Fibroblast of skin of scalp (primary cell): ENCODE measurements at regions not wholly inside any gene's neighbourhood (a gene's known extent, or its start where the extent isn't known, plus 50 kb on each side); places are given as distances from the start of the nearest gene placed in this dataset.
"Not testable (repeated sequence)": the region's sequence is repeated elsewhere in the genome, so short reads cannot be mapped to it uniquely, and the experiment has no call there.

Experiments used
- DNase-seq: peaks from one replicate; pipeline ENCODE4 v3.0.0-alpha.2; 2013

DNA sequence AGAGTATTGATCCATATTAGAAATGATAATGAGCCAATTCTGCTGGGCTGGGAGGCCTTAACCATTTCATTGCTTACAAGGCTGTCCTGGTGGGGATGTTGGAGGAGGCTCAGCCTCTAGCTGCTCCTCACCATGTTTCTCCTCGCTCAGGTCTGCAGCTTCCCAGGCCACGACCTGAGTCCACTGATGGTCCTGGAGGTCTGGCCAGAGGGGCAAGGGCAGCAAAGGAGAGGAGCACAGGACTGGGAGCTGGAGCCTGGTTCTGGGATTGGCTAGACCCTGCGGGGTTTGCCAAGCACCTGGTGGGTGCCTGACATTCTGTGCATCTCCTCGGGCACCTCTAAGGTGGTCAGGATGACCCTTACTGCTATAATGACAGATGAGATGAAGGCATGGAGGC lies 92.6 kb downstream of the KIF26A start:
- DNase-seq = no peak

DNA sequence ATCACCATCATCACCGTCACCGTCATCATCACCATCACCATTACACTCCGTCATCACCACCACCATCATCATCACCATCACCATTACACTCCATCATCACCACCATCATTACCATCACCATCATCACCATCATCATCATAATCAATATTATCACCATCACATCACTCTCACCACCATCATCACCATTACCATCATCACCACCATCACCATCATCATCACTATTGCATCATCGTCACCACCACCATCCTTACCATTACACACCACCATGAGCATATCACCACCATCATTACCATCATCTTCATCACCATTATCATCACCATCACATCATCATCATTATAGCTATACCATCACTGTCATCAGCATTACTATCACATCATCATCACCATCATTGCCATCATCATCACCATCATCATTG lies 93.7 kb downstream of the KIF26A start:
- DNase-seq = no peak

DNA sequence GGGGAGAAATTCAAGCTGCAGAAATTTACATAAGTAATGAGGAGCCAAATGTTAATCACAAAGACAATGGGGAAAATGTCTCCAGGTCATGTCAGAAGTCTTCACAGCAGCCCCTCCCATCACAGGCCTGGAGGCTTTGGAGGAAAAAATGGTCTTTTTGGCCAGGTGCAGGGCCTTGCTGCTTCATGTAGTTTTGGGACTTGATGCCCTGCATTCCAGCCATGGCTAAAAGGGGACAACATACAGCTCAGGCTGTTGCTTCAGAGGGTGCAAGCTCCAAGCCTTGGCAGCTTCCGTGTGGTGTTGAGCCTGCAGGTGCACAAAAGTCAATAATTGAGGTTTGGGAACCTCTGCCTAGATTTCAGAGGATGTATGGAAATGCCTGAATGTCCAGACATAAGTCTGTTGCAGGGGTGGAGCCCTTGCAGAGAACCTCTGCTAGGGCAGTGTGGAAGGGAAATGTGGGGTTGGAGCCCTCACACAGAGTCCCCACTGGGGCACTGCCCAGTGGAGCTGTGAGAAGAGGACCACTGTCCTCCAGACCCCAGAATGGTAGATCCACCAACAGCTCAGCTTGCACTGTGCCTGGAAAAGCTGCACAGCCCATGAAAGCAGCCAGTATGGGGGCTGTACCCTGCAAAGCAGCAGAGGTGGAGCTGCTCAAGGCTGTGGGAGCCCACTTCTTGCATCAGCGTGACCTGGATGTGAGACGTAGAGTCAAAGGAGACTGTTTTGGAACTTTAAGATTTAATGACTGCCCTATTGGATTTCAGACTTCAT lies 95.8 kb downstream of the KIF26A start:
- not testable (repeated sequence) for DNase-seq

- no peak for DNase-seq
These were observed 97.3 kb downstream of the KIF26A start for GRCh38 chr14:104235686-104236085.

DNA sequence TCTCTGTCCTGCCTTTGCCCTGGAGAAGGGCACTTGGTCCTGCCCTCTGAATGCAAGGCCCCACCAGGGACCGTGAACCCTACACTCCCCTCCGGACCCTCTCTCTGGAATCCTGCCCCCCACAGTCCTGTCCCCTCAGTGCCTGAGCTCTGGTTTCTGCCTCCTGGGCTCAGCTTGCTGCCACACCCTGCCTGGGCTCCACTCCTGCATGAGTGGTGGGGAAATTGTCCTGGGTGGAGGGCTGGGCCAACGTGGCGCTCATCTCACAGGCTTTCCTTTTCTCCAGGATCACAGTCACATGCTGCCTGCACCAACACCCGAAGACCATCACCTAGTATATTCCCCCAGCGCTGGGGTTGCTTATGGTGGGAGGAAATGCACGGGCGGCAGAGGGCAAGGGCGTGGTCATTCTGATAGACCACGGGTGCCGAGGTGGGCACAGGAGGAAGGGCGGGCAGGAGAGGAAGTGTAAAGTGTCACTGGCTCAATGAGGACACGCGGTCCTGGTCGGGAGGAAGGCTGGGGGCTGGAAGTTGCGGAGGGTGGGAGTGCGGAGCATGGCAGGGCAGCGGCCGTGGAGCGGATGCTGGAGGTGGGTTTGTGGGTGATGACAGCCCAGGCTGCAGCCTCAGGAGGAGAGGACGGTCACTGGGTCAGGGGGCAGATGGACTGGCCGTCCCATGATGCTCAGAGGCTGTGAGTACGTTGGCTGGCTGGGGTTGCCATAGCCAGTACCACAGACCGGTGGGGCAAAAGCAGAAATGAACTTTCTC lies 99.5 kb downstream of the KIF26A start:
- no peak for DNase-seq

DNA sequence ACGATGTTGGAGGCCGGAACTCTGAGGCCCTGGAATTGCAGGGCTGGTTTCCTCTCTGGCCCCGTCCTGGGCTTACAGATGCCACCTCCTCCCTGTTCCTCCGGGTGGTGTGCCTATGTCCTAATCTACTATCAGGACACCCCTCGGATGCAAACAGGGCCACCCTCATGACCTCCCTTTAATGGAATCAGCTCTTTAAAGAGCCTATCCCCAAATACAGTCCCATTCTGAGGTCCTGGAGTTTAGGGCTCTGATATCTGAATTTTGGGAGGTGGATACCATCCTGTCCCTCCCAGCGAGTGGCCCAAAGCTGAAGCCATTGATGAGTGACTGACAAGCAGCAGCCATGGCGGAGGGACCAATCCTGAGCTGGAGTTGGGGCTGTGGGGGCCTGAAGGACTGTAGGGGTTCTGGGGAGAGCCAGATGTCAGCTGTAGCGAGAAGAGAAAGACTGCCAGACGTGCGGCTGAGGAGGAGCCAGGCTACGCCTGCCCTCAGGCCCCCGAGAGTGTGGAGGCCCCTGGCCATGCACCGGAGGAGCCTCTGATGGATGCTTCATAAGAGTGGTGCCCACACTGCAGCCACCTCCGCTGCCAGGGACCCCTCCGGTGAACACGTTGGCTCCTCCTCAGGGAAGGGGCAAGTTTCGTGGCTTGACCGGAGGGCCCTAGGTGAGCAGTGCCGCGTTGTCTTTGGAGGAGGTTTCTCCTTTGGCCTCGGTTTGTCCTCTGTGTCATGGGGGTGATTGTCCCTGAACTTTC lies 100.2 kb downstream of the KIF26A start:
- no peak for DNase-seq

DNA sequence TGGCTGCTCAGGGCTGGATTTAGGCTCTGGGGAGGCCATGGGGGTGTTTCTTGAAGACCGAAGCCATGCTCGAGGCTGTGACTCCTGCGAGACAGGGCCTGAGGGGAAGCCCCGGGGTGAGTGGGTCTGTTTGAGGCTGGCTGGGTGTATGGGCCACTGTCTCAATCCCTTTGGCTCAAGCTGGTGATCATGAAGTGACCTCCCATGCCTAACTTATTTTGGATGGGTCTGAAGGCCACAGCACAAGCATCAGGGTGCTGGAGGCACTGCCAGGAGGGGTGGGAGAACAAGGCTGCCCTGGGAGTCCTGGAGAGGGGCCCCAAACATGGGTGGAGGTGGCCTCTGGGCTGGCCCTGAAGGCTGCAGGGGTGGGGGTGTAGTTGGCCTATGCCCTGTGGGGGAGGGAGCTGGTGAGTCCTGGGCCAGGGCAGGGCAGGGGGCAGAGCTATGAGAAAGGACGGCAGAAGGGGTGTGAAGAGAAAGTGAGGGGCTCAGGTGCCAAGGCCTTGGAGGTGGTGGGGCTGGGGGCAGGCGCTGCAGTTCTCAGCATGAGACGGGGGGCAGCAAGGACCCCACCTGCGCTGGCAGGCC lies 100.9 kb downstream of the KIF26A start:
- DNase-seq = no peak

DNA sequence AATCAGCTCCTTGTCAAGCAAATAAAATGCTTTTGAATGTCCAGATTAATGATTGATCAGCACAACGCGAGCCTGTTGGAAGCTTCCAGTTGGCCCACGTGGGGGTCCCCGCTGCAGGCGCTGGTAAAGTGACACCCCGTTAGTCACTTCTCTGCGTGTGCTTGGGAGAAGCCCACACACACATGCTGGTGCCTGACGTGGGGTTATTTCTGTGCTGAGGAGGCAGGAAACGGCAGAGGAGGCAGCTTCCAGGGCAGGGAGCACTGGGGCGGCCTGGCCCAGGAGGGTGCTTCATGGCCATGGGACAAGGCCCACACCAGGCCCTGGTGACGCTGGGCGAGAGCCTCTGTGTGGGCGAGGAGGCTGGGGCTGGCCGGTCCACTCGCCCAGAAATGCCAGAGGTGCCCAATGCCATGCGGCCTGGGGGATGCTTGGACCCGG lies 101.5 kb downstream of the KIF26A start:
- no peak for DNase-seq

DNA sequence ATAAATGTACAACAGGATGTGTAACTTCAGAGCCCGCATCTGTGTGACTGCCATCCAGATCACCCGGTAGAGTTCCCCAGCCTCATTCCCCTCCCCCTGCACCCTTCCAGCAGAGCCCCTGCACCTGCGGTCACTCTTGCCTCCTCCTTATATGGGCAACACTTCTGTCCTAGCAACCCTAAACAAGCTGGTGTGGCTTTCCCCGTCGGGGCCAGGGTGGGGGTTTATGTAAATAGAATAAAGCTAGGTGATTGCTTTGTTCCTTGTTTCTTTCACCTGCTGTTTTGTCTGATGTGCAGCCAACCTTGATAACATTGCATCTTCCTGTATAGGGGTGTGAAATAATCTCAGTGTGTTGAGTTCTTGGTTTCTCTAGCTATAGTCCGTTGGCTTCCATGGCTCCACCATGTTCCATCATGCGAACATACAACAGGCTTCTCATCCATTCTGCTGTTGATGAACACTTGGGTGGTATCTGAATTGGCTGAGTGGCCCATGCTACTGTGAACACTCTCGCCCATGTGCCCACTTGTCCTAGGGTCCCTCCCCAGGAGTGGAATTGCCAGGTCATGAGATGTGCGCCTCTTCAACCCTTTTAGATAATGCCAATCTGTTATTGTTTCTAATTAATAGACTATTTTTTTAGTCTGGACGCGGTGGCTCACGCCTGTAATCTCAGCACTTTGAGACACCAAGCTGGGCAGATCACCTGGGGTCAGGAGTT lies 102.2 kb downstream of the KIF26A start:
- DNase-seq = no peak

GRCh38 chr14:104243200-104243599 lies 104.8 kb downstream of the KIF26A start:
- DNase-seq = no peak

DNA sequence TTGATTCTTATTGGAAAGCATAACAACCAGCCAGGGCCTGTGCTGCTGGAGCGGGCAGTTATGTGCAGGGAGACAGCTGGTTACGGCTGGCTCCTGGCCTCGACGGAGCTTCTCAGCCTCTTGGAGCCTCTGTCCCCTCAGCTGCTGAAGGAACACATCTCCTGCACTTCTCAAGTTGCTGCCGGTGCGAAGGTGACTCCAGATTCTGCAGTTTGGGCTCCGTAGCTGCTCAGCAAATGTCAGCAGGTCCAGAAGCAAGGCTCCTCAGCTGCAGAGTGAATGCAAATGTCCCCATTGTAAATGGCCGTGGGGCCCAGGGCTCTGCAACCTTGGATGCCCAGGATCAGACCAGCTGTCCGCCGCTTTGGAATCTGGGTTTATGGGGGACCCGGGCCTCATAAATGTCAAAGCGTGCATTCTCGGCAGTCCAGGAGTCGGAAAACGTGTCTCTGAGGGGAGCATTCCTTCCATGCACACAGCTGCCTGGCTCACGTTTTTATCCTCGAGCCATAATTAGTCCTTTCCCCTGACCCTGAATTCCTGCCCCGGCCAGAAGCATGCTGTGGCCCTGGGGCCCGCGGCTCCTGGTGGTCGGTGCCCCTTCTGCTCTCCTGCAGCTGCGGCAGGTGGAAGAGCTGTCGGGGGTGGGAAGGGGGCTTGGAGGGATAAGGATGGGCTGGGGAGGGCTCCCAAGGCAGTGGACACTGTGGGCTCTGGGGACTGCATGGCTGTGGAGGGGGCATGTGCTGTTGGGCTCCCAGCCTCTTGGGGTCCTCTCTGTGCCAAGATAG lies 106.0 kb downstream of the KIF26A start:
- DNase-seq = no peak

DNA sequence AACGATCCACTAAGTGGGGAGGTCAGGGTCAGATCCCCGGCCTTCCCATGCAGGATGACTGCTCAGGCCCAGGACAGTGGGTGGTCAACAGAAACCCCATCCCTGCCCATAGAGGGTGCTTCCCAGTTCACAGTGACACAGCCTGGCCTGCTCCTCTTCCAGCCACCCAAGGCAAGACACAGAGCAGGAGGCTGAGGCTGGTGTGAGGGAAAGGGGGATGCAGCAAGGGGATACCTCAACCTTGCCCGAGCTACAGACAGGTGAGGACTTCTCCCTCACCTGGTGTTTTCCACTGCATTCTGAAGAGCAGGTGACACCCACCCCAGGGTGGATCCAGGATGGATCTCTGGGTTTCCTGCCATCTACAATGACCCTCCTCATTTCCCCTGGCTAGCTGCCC lies 106.7 kb downstream of the KIF26A start:
- no peak for DNase-seq

GRCh38 chr14:104245723-104246122 lies 107.3 kb downstream of the KIF26A start:
- DNase-seq = no peak

GRCh38 chr14:104246401-104247335 lies 108.3 kb downstream of the KIF26A start:
- DNase-seq = no peak

GRCh38 chr14:104247336-104248202 lies 109.2 kb downstream of the KIF26A start:
- DNase-seq = no peak

DNA sequence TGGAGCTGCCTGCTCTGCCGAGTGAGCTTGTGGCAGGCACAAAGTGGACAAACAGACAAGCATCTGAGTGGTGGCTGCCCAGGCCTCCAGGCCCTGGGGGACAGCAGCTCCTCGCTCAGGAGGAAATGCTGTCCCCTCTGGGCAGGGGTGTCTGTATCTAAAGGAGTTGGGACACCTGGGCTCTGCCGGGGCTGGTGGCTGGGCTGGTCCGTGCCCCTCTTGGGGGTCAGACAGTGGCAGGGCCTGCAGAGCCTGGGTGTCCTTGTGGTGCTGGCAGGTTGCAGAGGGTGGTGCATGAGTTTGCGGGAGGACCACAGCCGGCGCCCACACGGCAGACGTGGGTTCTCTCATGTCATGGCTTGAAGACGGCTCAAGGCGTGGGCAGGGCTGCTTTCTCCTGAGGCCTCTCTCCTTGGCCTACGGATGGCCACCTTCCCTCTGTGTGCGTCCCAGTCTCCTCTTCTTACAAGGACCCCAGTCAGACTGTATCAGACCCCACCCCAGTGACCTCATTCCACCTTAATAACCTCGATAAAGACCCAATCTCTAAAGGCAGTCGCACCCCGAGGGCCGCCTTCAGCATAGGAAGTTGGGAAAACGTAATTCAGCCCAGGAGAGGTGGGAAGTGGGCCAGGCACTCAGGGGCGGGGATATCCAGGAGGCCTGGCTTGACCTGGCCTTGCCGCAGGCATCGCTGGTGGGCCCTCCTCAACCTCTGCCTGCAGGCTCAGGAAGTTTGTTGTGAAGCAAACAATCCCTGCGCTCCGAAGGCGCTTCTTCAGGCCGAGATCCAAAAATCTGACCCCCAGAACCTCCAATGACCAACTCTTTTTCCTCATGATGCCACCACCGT lies 110.0 kb downstream of the KIF26A start:
- no peak for DNase-seq

GRCh38 chr14:104249089-104249488 lies 110.7 kb downstream of the KIF26A start:
- DNase-seq = no peak

DNA sequence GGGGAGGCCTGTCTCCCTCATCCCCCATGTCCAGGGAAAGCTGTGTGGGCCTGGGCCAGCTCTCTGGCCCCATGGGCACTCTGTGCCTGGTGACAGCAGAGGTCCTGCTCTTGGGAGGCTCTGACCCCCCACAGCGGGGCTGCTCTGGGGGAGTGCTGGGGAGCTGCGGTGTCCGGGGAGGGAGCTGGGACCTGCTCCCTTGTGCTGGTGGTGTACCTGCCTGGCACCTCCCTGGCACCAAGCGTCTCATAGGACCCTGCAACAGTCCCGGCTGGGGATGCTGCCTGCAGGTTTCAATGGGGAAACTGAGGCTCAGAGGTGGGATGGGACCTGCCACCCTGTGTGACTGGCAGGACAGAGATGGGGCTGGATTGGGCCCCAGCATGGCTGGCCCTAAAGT lies 111.3 kb downstream of the KIF26A start:
- DNase-seq = no peak
